ENCODE measurements at regions not wholly inside any gene's neighbourhood (a gene's known extent, or its start where the extent isn't known, plus 50 kb on each side); places are given as distances from the start of the nearest gene placed in this dataset.

GRCh38 chr9:105057551-105057950 is 129.6 kb upstream of the ABCA1 start:
- TF ChIP-seq CTCF (IDR thresholded peaks at IDR 0.05) (no peak), POLR2A (IDR thresholded peaks at IDR 0.05) (no peak)

Measured in Peyer's patch (tissue), 4 donors.